Fibroblast of lung (primary cell): ENCODE measurements at regions not wholly inside any gene's neighbourhood (a gene's known extent, or its start where the extent isn't known, plus 50 kb on each side); places are given as distances from the start of the nearest gene placed in this dataset.
"Not testable (repeated sequence)": the region's sequence is repeated elsewhere in the genome, so short reads cannot be mapped to it uniquely, and the experiment has no call there.

Experiments used
- DNase-seq, 2 donors: peaks; one replicate each; pipeline versions ENCODE4 v3.0.0 to v3.0.0-alpha.2; 2010; ENCODE audit warnings: low read depth in 2 of 2
- H2AFZ ChIP-seq: 2 replicates; pipeline ENCODE4 v1.5.1; 2012; ENCODE audit warnings: low read length, control low read depth, inconsistent platforms
- H3K27ac ChIP-seq: 2 replicates; pipeline ENCODE4 v1.5.1; 2011; ENCODE audit warnings: low read length, control low read depth; ENCODE audit not compliant: insufficient read depth
- H3K27me3 ChIP-seq: 2 replicates; pipeline ENCODE4 v1.5.1; 2011; ENCODE audit warnings: mild to moderate bottlenecking, low read length; ENCODE audit not compliant: control insufficient read depth, insufficient read depth
- H3K36me3 ChIP-seq: 2 replicates; pipeline ENCODE4 v1.5.1; 2011; ENCODE audit warnings: low read length; ENCODE audit not compliant: control insufficient read depth, insufficient read depth
- H3K4me1 ChIP-seq: 2 replicates; pipeline ENCODE4 v1.5.1; 2011; ENCODE audit warnings: low read length; ENCODE audit not compliant: control insufficient read depth, insufficient read depth; ENCODE audit errors: extremely low read depth
- H3K4me2 ChIP-seq: 2 replicates; pipeline ENCODE4 v1.5.1; 2011; ENCODE audit warnings: low read length, control low read depth; ENCODE audit not compliant: insufficient read depth; ENCODE audit errors: extremely low read depth
- H3K4me3 ChIP-seq, 4 experiments: fragments of 200-600 bp in 1 of 4; sonication (generic) in 1 of 4; replicated peaks in 1 of 4; 2 replicates each; pipeline ENCODE4 v1.5.1; 2011 to 2016; ENCODE audit warnings: low read length in 4 of 4, low read depth in 3 of 4, mild to moderate bottlenecking in 3 of 4, control low read depth in 2 of 4, inconsistent platforms in 1 of 4, mixed read lengths in 1 of 4; ENCODE audit not compliant: insufficient read depth in 1 of 4; ENCODE audit errors: control extremely low read depth in 1 of 4
- H3K79me2 ChIP-seq: 2 replicates; pipeline ENCODE4 v1.5.1; 2012; ENCODE audit warnings: mild to moderate bottlenecking, low read length, inconsistent platforms; ENCODE audit not compliant: control insufficient read depth, insufficient read depth
- H3K9ac ChIP-seq: 2 replicates; pipeline ENCODE4 v1.5.1; 2011; ENCODE audit warnings: mild to moderate bottlenecking, low read length, control low read depth; ENCODE audit not compliant: insufficient read depth
- H3K9me3 ChIP-seq: 2 replicates; pipeline ENCODE4 v1.5.1; 2012; ENCODE audit warnings: low read depth, low read length; ENCODE audit not compliant: control insufficient read depth, insufficient read depth
- H4K20me1 ChIP-seq: 2 replicates; pipeline ENCODE4 v1.5.1; 2011; ENCODE audit warnings: low read length; ENCODE audit not compliant: control insufficient read depth, insufficient read depth; ENCODE audit errors: extremely low read depth
- EZH2 ChIP-seq: IDR thresholded peaks from 2 replicates; pipeline ENCODE4 v1.5.1; 2012; ENCODE audit warnings: low read length, control low read depth, mild to moderate bottlenecking; ENCODE audit errors: missing control alignments
- TF ChIP-seq, protein P1 (sequence below), 2 donors: IDR thresholded peaks in 1 of 2; conservative IDR thresholded peaks in 1 of 2; 1 replicate in 1 of 2; 2 replicates in 1 of 2; pipeline ENCODE4 v1.5.1; 2011 to 2012; ENCODE audit warnings: low read length in 2 of 2, control low read depth in 1 of 2, inconsistent platforms in 1 of 2, low read depth in 1 of 2, mild to moderate bottlenecking in 1 of 2

DNA sequence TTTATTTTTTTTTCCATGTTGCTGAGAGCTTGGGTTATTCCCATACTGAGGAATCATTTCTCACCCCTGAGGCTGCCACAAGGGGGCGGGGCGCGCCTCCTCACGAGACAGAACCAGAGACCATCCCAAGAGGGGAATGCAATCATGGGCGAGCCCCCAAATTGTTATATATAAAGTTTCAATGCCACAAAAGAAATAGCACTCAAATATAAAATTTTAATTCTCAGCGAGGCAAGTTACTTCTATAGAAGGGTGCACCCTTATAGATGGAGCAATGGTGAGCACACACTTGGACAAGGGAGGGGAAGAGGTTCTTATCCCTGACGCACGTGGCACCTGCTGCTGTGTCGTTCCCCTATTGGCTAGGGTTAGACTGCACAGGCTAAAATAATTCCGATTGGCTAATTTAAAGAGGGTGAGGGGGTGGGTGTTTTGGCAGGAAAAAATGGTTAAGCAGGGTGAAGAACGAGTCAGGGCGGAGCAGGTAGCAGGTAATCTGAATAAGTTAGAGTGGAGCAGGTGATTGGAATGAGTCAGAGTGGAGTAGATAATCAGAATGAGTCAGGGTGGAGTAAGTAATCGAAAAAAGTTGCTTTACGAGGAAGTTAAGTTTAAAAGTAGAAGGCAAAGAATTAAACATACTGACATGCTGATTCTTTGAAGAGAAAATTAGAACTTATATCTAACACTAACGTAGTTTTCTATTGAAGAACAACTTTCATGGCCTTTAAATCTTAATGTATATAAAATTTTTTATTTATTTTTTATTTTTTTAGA lies 177.5 kb downstream of the MTCL1 start:
- Histone ChIP-seq H2AFZ (no peak overlapping the region), H4K20me1 (no peaks in the 10 kb centered on the region), H3K79me2 (no peaks in the 10 kb centered on the region), H3K36me3 (no peaks in the 10 kb centered on the region), H3K27ac (no peak overlapping the region), H3K27me3 (no peaks in the 10 kb centered on the region), H3K4me2 (no peak overlapping the region), H3K9ac (no peak overlapping the region), H3K4me3 (no peak overlapping the region), H3K4me1 (no peaks in the 10 kb centered on the region), H3K9me3 (no peaks in the 10 kb centered on the region)
- no peak for TF ChIP-seq EZH2
- TF ChIP-seq, protein P1, sequence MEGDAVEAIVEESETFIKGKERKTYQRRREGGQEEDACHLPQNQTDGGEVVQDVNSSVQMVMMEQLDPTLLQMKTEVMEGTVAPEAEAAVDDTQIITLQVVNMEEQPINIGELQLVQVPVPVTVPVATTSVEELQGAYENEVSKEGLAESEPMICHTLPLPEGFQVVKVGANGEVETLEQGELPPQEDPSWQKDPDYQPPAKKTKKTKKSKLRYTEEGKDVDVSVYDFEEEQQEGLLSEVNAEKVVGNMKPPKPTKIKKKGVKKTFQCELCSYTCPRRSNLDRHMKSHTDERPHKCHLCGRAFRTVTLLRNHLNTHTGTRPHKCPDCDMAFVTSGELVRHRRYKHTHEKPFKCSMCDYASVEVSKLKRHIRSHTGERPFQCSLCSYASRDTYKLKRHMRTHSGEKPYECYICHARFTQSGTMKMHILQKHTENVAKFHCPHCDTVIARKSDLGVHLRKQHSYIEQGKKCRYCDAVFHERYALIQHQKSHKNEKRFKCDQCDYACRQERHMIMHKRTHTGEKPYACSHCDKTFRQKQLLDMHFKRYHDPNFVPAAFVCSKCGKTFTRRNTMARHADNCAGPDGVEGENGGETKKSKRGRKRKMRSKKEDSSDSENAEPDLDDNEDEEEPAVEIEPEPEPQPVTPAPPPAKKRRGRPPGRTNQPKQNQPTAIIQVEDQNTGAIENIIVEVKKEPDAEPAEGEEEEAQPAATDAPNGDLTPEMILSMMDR (conservative IDR thresholded peaks at IDR 0.05 in 1 of 2, IDR thresholded peaks at IDR 0.05 in 1 of 2; ENCODE audit: low read depth in 1 of 2, low read length in 2 of 2), result no peak
- DNase-seq, result peak in 1 of 2 donors; percentile 9

DNA sequence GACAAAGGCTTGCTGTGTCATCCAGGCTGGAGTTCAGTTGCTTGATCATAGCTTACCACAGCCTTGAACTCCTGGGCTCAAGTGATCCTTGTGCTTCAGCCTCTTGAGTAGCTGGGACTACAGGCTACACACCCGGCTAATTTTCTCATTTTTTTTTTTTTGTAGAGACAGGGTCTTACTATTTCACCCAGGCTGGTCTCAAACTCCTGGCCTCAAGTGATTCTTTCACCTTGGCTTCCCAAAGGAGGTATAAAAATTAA lies 178.0 kb downstream of the MTCL1 start:
- no peaks in the 10 kb centered on the region for H3K79me2 ChIP-seq
- H3K27me3 ChIP-seq, result no peaks in the 10 kb centered on the region
- H4K20me1 ChIP-seq, result no peaks in the 10 kb centered on the region
- DNase-seq, result no peak
- H3K4me2 ChIP-seq, result no peak overlapping the region
- H3K4me3 ChIP-seq, result no peak overlapping the region
- H3K4me1 ChIP-seq, result no peaks in the 10 kb centered on the region
- TF ChIP-seq, protein P1 (conservative IDR thresholded peaks at IDR 0.05 in 1 of 2, IDR thresholded peaks at IDR 0.05 in 1 of 2; ENCODE audit: low read depth in 1 of 2, low read length in 2 of 2), result no peak
- TF ChIP-seq EZH2, result no peak
- no peak overlapping the region for H3K9ac ChIP-seq
- no peak overlapping the region for H2AFZ ChIP-seq
- H3K9me3 ChIP-seq, result no peaks in the 10 kb centered on the region
- no peaks in the 10 kb centered on the region for H3K36me3 ChIP-seq
- H3K27ac ChIP-seq, result no peak overlapping the region

DNA sequence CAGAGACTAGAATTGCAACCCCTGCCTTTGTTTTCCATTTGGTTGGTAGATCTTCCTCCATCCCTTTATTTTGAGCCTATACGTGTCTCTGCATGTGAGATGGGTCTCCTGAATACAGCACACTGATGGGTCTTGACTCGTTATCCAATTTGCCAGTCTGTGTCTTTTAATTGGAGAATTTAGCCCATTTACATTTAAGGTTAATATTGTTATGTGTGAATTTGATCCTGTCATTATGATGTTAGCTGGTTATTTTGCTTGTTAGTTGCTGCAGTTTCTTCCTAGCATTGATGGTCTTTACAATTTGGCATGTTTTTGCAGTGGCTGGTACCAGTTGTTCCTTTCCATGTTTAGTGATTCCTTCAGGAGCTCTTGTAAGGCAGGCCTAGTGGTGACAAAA lies 182.5 kb downstream of the MTCL1 start:
- not testable (repeated sequence) for H4K20me1 ChIP-seq, H3K27ac ChIP-seq, H3K9me3 ChIP-seq, H3K27me3 ChIP-seq, H3K9ac ChIP-seq, H3K4me2 ChIP-seq, H2AFZ ChIP-seq, H3K4me3 ChIP-seq, DNase-seq, H3K79me2 ChIP-seq, H3K36me3 ChIP-seq, H3K4me1 ChIP-seq
